HL-60 (cell line): ENCODE measurements at regions not wholly inside any gene's neighbourhood (a gene's known extent, or its start where the extent isn't known, plus 50 kb on each side); places are given as distances from the start of the nearest gene placed in this dataset.

Experiments used
- DNase-seq, 2 experiments: peaks; one replicate each; pipeline ENCODE4 v3.0.0-alpha.2; 2010 to 2020; ENCODE audit warnings: low read depth in 1 of 2, low spot score in 1 of 2
- H3K27ac ChIP-seq: fragments of 250-450 bp; sonication (Bioruptor Pico); replicated peaks from 2 replicates; pipeline ENCODE4 v1.5.1; 2020; ENCODE audit warnings: mild to moderate bottlenecking, moderate library complexity
- H3K27me3 ChIP-seq: fragments of 250-450 bp; sonication (Bioruptor Pico); 2 replicates; pipeline ENCODE4 v1.5.1; 2021; ENCODE audit warnings: mild to moderate bottlenecking, moderate library complexity; ENCODE audit not compliant: insufficient read depth, poor library complexity, severe bottlenecking
- H3K4me3 ChIP-seq: replicated peaks from 2 replicates; pipeline ENCODE4 v1.5.1; 2011; ENCODE audit warnings: mild to moderate bottlenecking, control low read depth, low read length; ENCODE audit not compliant: insufficient read depth
- CTCF ChIP-seq: IDR thresholded peaks from one replicate; pipeline ENCODE4 v1.5.1; 2011; ENCODE audit warnings: low read length, control low read depth, inconsistent platforms; ENCODE audit not compliant: insufficient read depth
- GABPA ChIP-seq: IDR thresholded peaks from 2 replicates; pipeline ENCODE4 v1.6.1; 2012; ENCODE audit warnings: low read depth
- POLR2AphosphoS5 ChIP-seq: IDR thresholded peaks from 2 replicates; pipeline ENCODE4 v1.6.1; 2012; ENCODE audit warnings: low read depth
- REST ChIP-seq: IDR thresholded peaks from 2 replicates; pipeline ENCODE4 v1.6.1; 2012; ENCODE audit warnings: low read depth; ENCODE audit not compliant: insufficient replicate concordance
- SPI1 ChIP-seq: IDR thresholded peaks from 2 replicates; pipeline ENCODE4 v1.6.1; 2012; ENCODE audit warnings: low read depth, mild to moderate bottlenecking, borderline replicate concordance

- Histone ChIP-seq H3K27me3 (no peaks in the 10 kb centered on the region), H3K4me3 (no peak overlapping the region), H3K27ac (no peak overlapping the region)
- no peak for DNase-seq
- no peak for TF ChIP-seq GABPA
These were observed 778.3 kb downstream of the KCNJ18 start for GRCh38 chr17:22470411-22471175.

GRCh38 chr17:22484826-22485225, 792.5 kb downstream of the KCNJ18 start:
- Histone ChIP-seq H3K27ac (no peak overlapping the region), H3K4me3 (no peak overlapping the region), H3K27me3 (no peaks in the 10 kb centered on the region)
- TF ChIP-seq POLR2AphosphoS5 (no peak), GABPA (no peak), SPI1 (no peak), CTCF (no peak), REST (no peak)
- DNase-seq = no peak

- no peak for DNase-seq
- H3K27ac ChIP-seq = no peak overlapping the region
- no peaks in the 10 kb centered on the region for H3K27me3 ChIP-seq
- H3K4me3 ChIP-seq = no peak overlapping the region
- TF ChIP-seq CTCF = no peak
- no peak for TF ChIP-seq REST
- TF ChIP-seq SPI1 = no peak
These were observed 798.1 kb downstream of the KCNJ18 start for GRCh38 chr17:22490399-22490798.

GRCh38 chr17:22492331-22492730, 800.0 kb downstream of the KCNJ18 start:
- Histone ChIP-seq H3K27ac (no peak overlapping the region), H3K4me3 (no peak overlapping the region), H3K27me3 (no peaks in the 10 kb centered on the region)
- no peak for TF ChIP-seq CTCF
- TF ChIP-seq REST = no peak
- TF ChIP-seq SPI1 = no peak
- TF ChIP-seq POLR2AphosphoS5 = no peak
- TF ChIP-seq GABPA = no peak
- DNase-seq = no peak
